ENCODE measurements at regions not wholly inside any gene's neighbourhood (a gene's known extent, or its start where the extent isn't known, plus 50 kb on each side); places are given as distances from the start of the nearest gene placed in this dataset.
"Not testable (repeated sequence)": the region's sequence is repeated elsewhere in the genome, so short reads cannot be mapped to it uniquely, and the experiment has no call there.

DNA sequence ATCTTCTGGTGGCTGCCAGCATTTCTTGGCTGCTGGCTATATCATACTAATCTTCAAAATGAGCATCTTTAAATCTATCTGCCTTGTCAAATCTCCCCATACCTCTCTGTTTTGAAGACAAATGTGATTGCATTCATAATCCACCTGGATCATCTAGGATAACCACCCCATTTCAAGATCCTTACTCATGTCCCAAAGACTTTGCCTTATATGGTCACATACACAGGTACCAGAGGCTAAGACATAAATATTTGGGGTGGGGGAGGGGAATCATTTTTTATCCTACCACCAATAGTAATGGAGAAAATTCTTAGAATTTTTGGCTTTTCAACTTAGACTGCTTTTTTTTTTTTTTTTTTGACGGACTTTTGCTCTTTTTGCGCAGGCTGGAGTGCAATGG lies 970.8 kb downstream of the PLOD2 start:
- no peak for DNase-seq

GRCh38 chr3:145190761-145191160 lies 970.2 kb downstream of the PLOD2 start:
- DNase-seq: no peak

GRCh38 chr3:145191543-145191942 lies 969.4 kb downstream of the PLOD2 start:
- no peak for DNase-seq

GRCh38 chr3:145197051-145197820 lies 963.7 kb downstream of the PLOD2 start:
- no peak for DNase-seq

DNA sequence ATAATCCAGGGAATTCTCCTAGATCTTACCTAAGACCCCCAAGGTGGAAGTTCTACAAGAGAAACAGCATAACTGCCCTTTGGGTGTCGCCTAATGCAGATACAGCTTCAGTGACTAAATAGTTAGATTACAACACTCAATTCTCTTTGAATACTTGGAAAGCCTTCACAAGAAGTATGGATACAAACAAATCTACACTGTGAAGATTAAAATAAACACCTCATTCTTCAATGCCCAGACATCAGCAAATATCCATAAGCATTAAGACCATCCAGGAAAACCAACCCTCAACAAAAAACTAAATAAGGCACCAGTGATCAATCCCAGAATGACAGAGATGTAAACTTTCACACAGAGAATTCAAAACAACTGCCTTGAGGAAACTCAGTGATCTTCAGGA lies 963.2 kb downstream of the PLOD2 start:
- no peak for DNase-seq

GRCh38 chr3:145209561-145209960 lies 951.4 kb downstream of the PLOD2 start:
- no peak for DNase-seq

GRCh38 chr3:145219355-145220235 lies 941.4 kb downstream of the PLOD2 start:
- no peak for DNase-seq

GRCh38 chr3:145224886-145225285 lies 936.1 kb downstream of the PLOD2 start:
- peak; percentile 69 for DNase-seq

- DNase-seq: peak; percentile 94
These were observed 917.1 kb downstream of the PLOD2 start for GRCh38 chr3:145243875-145244274.

- DNase-seq: no peak
These were observed 916.7 kb downstream of the PLOD2 start for GRCh38 chr3:145244327-145244726.

- DNase-seq: no peak
These were observed 914.7 kb downstream of the PLOD2 start for GRCh38 chr3:145246291-145246690.

GRCh38 chr3:145248928-145249327 lies 912.1 kb downstream of the PLOD2 start:
- DNase-seq: no peak

- DNase-seq: peak; percentile 5
These were observed 909.7 kb downstream of the PLOD2 start for GRCh38 chr3:145251311-145251710.

DNA sequence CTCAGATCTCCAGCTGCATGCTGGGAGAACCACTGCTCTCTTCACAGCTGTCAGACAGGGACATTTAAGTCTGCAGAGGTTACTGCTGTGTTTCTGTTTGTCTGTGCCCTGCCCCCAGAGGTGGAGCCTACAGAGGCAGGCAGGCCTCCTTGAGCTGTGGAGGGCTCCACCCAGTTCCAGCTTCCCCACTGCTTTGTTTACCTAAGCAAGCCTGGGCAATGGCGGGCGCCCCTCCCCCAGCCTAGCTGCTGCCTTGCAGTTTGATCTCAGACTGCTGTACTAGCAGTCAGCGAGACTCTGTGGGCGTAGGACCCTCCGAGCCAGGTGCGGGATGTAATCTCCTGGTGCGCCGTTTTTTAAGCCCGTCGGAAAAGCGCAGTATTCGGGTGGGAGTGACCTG lies 903.0 kb downstream of the PLOD2 start:
- not testable (repeated sequence) for DNase-seq

DNA sequence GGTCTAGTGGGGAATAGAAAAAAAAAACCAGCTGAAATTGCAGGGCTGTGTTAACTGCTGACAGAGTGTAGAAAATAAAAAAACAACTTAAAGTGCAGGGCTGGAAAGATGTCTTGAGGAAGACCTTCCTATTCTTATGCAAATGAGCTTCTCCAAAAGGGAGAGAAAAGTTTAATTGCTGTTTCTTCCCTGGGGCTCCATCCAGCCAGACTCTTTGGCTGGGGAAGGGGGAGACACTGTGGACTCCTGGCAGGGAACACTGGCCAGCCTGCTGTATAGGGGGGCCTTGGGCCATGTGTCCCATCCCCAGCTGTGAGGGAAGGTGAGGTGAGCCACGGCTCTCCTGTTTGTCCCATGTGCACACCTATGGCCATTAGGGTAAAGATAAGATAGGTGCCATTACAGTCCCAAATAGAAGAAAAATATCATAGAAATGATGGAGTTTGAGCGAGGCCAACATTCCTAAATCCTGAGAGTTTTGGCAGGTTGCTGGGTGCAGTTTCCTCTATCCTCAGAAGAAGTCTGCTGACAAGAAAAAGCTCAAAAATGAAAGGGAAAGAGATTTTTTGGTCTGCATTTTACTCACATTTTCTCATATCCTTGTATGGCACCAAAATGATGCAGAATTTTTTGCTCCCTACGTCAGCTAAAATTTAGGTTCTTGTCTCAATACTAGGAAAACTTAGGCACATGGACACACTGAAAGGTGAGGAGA lies 901.7 kb downstream of the PLOD2 start:
- no peak for DNase-seq

- not testable (repeated sequence) for DNase-seq
These were observed 897.5 kb downstream of the PLOD2 start for GRCh38 chr3:145263458-145263857.

DNA sequence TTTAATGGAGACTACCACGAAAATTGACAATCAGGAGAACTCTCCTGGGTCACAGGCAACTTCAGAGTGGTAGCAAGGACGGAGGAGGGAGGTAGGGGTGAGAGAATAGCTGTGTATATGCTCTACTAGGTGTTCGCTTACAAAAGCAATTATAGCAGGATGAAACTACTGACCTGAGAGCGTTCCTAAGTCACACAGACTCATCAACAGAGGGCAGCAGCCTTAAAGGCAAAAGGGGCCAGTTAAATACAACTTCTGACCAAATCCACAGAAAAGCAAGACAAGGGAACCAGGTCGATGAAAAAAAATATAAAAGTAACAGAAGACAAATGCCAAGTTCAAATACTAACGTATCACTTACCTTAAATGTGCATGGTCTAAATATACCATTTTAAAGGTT lies 894.6 kb downstream of the PLOD2 start:
- DNase-seq: no peak

- no peak for DNase-seq
These were observed 891.9 kb downstream of the PLOD2 start for GRCh38 chr3:145269106-145269505.

DNA sequence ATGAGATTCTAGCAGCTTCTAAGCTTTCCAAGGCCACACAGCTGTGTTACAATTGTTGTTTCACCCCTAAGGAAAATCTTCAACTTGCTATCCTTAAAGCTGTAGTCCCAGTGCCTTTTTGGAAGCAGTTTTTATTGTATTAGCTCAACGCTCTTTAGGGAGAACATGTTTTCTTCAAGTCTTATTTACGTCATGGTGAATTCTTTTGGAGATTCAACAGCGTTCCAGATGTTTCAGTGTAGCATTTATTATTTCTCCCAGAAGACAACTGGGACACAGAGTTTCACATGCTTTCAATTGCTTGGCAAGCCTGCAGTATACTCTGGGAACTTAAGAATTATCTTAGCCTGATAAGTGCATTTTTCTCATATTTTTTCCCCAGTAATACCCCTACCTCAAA lies 888.3 kb downstream of the PLOD2 start:
- DNase-seq: peak; percentile 20

GRCh38 chr3:145282505-145282904 lies 878.5 kb downstream of the PLOD2 start:
- DNase-seq: no peak

- DNase-seq: no peak
These were observed 874.0 kb downstream of the PLOD2 start for GRCh38 chr3:145286937-145287336.

DNA sequence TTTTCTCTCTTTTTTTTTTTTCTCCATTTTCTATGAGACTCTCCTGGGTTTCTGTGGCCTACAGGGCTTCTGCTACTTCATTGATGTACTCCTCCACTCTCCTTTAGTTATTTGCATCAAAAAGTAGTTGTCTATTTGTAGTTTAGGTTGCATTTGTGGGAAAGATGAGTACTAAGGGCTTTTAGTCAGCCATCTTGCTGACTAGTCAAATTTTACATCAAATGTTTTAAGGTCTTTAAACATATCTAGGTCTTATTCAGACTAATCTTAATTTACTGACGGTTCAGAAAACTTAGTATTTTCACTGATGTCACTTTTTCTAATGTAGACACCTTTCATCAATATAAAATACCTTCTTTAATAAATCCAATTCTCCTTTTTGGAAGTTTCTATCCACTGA lies 871.0 kb downstream of the PLOD2 start:
- DNase-seq: no peak

DNA sequence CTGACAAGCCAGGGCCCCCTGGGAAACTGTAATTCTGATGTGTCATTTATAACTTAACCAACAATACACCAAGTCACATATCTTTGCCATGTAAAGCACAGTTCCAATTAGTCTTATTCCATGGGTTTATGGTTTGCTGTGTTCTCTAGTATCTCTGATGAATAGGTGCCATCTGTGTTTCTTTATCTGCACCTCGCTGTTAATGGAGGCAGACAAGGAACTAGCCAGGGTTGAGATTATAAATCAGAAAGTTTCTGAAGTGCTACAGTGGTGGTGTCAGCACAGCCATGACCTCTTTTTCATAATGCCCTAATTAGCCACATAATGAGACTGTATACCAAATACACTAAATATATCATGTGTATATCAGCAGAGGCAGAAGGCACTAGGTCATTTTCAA lies 866.4 kb downstream of the PLOD2 start:
- no peak for DNase-seq

All from fibroblast of skin of back (primary cell).